ENCODE measurements at regions not wholly inside any gene's neighbourhood (a gene's known extent, or its start where the extent isn't known, plus 50 kb on each side); places are given as distances from the start of the nearest gene placed in this dataset.

DNA sequence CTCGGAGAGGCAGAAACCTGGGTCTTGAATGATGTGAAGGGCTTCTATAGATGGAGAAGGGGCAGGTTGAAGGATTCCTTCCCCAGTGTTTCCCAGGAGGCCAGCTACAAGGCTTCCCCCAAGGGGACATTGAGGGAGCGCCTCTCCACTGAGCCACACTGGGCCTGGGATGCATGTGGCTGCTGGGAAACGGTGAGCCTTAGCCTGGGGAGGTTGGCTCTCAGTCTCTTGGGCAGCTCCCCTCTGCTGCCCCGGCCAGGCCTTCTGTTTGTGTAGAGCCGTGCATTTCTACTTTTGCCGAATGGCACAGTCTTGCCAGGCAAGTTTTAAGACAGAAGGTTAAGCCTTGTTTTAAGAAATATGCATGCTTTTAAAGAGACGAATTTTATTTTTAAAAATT is 254.4 kb upstream of the POU3F1 start:
- no peaks in the 10 kb centered on the region for H3K4me1 ChIP-seq (ENCODE audit: control insufficient read depth in 1 of 2, insufficient read depth in 2 of 2, low read length in 2 of 2)
- H3K9me3 ChIP-seq (ENCODE audit: control insufficient read depth in 1 of 2, low read length in 2 of 2) = no peaks in the 10 kb centered on the region
- no peak overlapping the region for H3K9ac ChIP-seq (ENCODE audit: low read depth in 1 of 2, low read length in 2 of 2)
- peaks cover 0 to 3% of the 10 kb centered on the region in 2 donors for H3K27me3 ChIP-seq (ENCODE audit: control insufficient read depth in 1 of 2, insufficient read depth in 2 of 2, low read length in 2 of 2)
- H3K4me3 ChIP-seq (ENCODE audit: low read depth in 1 of 2, low read length in 2 of 2) = no peak overlapping the region
- H3K27ac ChIP-seq (ENCODE audit: low read depth, low read length) = no peak overlapping the region
- H3K36me3 ChIP-seq (ENCODE audit: control insufficient read depth in 1 of 2, insufficient read depth in 2 of 2, low read length in 2 of 2) = no peaks in the 10 kb centered on the region

DNA sequence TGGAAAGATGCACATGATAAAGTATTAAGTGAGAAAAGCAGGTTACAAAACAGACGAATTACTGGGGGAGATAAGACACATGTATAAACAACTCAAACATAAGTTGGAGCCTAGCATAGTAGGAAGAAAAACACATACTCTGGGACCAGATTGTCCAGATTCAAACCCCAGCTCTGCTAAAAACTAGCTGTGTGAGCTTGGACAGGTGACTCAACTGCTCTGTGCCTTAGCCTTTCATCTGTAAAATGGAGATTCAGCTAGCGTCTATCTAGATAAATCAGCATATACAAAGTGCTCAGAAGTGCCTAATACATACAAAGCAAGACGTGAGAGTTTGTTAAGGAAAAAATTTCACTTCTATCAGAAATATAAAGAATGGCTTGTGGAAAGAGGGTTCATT is 254.0 kb upstream of the POU3F1 start:
- Histone ChIP-seq H3K9ac (ENCODE audit: low read depth in 1 of 2, low read length in 2 of 2) (no peak overlapping the region), H3K27me3 (ENCODE audit: control insufficient read depth in 1 of 2, insufficient read depth in 2 of 2, low read length in 2 of 2) (peaks cover 0 to 3% of the 10 kb centered on the region in 2 donors), H3K36me3 (ENCODE audit: control insufficient read depth in 1 of 2, insufficient read depth in 2 of 2, low read length in 2 of 2) (no peaks in the 10 kb centered on the region), H3K4me1 (ENCODE audit: control insufficient read depth in 1 of 2, insufficient read depth in 2 of 2, low read length in 2 of 2) (no peaks in the 10 kb centered on the region), H3K9me3 (ENCODE audit: control insufficient read depth in 1 of 2, low read length in 2 of 2) (no peaks in the 10 kb centered on the region), H3K27ac (ENCODE audit: low read depth, low read length) (no peak overlapping the region), H3K4me3 (ENCODE audit: low read depth in 1 of 2, low read length in 2 of 2) (no peak overlapping the region)

DNA sequence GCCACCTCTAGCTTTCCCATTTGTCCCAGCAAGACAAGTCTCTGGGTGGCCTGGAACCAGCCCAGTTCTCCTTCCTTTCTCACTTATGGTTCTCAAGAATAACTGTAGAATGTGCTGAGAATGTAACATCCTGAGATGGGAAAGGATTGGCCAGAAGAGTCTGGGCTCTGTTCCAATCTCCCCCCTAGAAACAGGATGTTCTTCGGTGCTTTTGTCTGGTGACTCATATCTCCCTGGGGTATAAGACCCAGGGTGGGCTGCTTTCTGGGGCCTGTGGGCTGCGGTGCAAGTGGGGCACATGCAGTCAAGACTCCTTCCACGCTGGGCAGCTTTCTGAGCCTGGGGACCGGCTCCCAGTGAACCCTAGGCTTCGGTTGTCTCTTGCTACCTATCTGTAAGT is 251.2 kb upstream of the POU3F1 start:
- Histone ChIP-seq H3K4me3 (ENCODE audit: low read depth in 1 of 2, low read length in 2 of 2) (no peak overlapping the region), H3K9ac (ENCODE audit: low read depth in 1 of 2, low read length in 2 of 2) (no peak overlapping the region), H3K27me3 (ENCODE audit: control insufficient read depth in 1 of 2, insufficient read depth in 2 of 2, low read length in 2 of 2) (peaks cover 3 to 8% of the 10 kb centered on the region in 2 donors), H3K27ac (ENCODE audit: low read depth, low read length) (no peak overlapping the region), H3K4me1 (ENCODE audit: control insufficient read depth in 1 of 2, insufficient read depth in 2 of 2, low read length in 2 of 2) (no peaks in the 10 kb centered on the region), H3K36me3 (ENCODE audit: control insufficient read depth in 1 of 2, insufficient read depth in 2 of 2, low read length in 2 of 2) (no peaks in the 10 kb centered on the region), H3K9me3 (ENCODE audit: control insufficient read depth in 1 of 2, low read length in 2 of 2) (no peaks in the 10 kb centered on the region)

DNA sequence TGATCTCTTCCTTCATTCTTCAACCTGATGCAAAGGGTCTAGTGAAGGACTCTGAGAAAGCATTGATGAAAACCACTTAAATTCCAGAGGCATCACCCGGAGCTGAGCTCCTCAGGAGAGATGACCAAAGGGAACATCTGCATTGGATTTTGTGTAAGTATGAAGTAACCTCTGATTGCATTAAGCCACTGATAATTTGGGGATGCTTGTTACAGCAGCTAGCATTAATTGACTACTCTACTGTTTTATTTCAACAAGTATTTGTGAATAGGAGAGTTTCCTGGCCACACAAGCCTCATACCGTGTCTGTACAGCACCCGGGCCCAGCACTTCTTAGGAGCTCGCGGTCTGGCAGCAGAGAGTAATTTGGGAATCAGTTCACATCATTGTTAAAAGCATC is 250.7 kb upstream of the POU3F1 start:
- Histone ChIP-seq H3K4me1 (ENCODE audit: control insufficient read depth in 1 of 2, insufficient read depth in 2 of 2, low read length in 2 of 2) (no peaks in the 10 kb centered on the region), H3K27me3 (ENCODE audit: control insufficient read depth in 1 of 2, insufficient read depth in 2 of 2, low read length in 2 of 2) (peaks cover 8 to 14% of the 10 kb centered on the region in 2 donors), H3K36me3 (ENCODE audit: control insufficient read depth in 1 of 2, insufficient read depth in 2 of 2, low read length in 2 of 2) (no peaks in the 10 kb centered on the region), H3K27ac (ENCODE audit: low read depth, low read length) (no peak overlapping the region), H3K9ac (ENCODE audit: low read depth in 1 of 2, low read length in 2 of 2) (no peak overlapping the region), H3K9me3 (ENCODE audit: control insufficient read depth in 1 of 2, low read length in 2 of 2) (no peaks in the 10 kb centered on the region), H3K4me3 (ENCODE audit: low read depth in 1 of 2, low read length in 2 of 2) (no peak overlapping the region)

DNA sequence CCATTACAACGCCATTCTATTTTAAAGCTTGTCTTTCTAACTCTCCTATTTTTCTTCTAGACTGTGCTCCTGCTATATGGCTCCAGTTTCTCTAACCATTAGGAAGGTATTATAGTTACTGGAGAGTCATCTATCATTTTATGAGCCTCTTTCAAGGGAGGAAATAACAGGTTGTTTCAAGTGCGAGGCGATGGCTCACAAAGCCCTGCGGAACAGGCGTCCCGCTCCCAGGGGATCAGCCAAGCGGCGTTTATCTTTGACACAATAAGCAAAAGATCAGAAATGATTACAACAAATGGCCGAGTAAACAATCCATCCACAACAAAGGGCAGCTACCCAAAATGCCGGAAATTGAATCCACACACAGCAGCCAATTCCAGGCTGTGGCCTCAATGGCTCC is 249.5 kb upstream of the POU3F1 start:
- H3K27ac ChIP-seq (ENCODE audit: low read depth, low read length) = no peak overlapping the region
- no peaks in the 10 kb centered on the region for H3K36me3 ChIP-seq (ENCODE audit: control insufficient read depth in 1 of 2, insufficient read depth in 2 of 2, low read length in 2 of 2)
- H3K4me3 ChIP-seq (ENCODE audit: low read depth in 1 of 2, low read length in 2 of 2) = no peak overlapping the region
- peaks cover 15 to 17% of the 10 kb centered on the region in 2 donors for H3K27me3 ChIP-seq (ENCODE audit: control insufficient read depth in 1 of 2, insufficient read depth in 2 of 2, low read length in 2 of 2)
- no peak overlapping the region for H3K9ac ChIP-seq (ENCODE audit: low read depth in 1 of 2, low read length in 2 of 2)
- H3K9me3 ChIP-seq (ENCODE audit: control insufficient read depth in 1 of 2, low read length in 2 of 2) = no peaks in the 10 kb centered on the region
- H3K4me1 ChIP-seq (ENCODE audit: control insufficient read depth in 1 of 2, insufficient read depth in 2 of 2, low read length in 2 of 2) = no peaks in the 10 kb centered on the region

DNA sequence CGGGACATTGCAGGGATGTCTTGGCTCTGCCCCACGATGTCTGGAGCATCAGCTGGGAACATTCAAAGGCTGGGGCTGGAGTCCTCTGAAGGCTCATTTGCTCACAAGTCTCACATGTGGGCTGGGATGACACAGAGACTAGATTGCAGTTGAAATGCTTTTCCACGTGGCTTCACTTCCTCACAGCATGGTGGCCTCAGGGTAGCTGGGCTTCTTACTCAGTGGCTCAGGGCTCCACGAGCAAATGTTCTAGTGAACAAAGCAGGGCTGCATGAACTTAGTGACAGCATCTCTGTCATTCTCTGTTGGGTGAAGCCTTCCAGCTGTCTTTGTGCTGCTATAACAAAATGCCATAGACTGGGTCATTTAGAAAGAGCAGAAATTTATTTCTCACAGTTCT is 247.0 kb upstream of the POU3F1 start:
- no peaks in the 10 kb centered on the region for H3K9me3 ChIP-seq (ENCODE audit: control insufficient read depth in 1 of 2, low read length in 2 of 2)

DNA sequence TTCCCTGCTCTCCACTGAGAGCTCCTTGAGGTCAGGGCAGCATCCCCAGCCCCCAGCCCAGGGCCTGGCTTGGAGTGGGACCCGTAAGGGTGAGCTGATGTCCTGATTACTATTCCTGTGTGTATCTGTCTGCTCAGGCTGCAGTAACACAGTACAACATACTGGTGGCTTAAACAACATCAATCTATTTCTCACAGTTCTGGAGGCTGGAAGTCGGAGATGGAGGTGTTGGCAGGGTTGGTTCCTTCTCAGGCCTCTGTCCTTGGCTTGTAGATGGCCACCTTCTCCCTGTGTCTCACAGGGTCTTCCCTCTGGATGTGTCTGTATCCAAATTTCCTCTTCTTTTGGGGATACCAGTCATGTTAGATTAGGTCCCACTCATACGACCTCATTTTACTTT is 246.4 kb upstream of the POU3F1 start:
- Histone ChIP-seq H3K4me1 (ENCODE audit: control insufficient read depth in 1 of 2, insufficient read depth in 2 of 2, low read length in 2 of 2) (no peaks in the 10 kb centered on the region), H3K4me3 (ENCODE audit: low read depth in 1 of 2, low read length in 2 of 2) (no peak overlapping the region), H3K27ac (ENCODE audit: low read depth, low read length) (no peak overlapping the region), H3K9me3 (ENCODE audit: control insufficient read depth in 1 of 2, low read length in 2 of 2) (no peaks in the 10 kb centered on the region), H3K9ac (ENCODE audit: low read depth in 1 of 2, low read length in 2 of 2) (no peak overlapping the region), H3K36me3 (ENCODE audit: control insufficient read depth in 1 of 2, insufficient read depth in 2 of 2, low read length in 2 of 2) (no peaks in the 10 kb centered on the region), H3K27me3 (ENCODE audit: control insufficient read depth in 1 of 2, insufficient read depth in 2 of 2, low read length in 2 of 2) (peaks cover 15 to 17% of the 10 kb centered on the region in 2 donors)

More for the DNA sequence above, 247.0 kb upstream of the POU3F1 start:
- no peak overlapping the region for H3K9ac ChIP-seq (ENCODE audit: low read depth in 1 of 2, low read length in 2 of 2)
- H3K27me3 ChIP-seq (ENCODE audit: control insufficient read depth in 1 of 2, insufficient read depth in 2 of 2, low read length in 2 of 2) = peaks cover 15 to 17% of the 10 kb centered on the region in 2 donors
- H3K36me3 ChIP-seq (ENCODE audit: control insufficient read depth in 1 of 2, insufficient read depth in 2 of 2, low read length in 2 of 2) = no peaks in the 10 kb centered on the region
- no peaks in the 10 kb centered on the region for H3K4me1 ChIP-seq (ENCODE audit: control insufficient read depth in 1 of 2, insufficient read depth in 2 of 2, low read length in 2 of 2)
- H3K27ac ChIP-seq (ENCODE audit: low read depth, low read length) = no peak overlapping the region
- H3K4me3 ChIP-seq (ENCODE audit: low read depth in 1 of 2, low read length in 2 of 2) = no peak overlapping the region

DNA sequence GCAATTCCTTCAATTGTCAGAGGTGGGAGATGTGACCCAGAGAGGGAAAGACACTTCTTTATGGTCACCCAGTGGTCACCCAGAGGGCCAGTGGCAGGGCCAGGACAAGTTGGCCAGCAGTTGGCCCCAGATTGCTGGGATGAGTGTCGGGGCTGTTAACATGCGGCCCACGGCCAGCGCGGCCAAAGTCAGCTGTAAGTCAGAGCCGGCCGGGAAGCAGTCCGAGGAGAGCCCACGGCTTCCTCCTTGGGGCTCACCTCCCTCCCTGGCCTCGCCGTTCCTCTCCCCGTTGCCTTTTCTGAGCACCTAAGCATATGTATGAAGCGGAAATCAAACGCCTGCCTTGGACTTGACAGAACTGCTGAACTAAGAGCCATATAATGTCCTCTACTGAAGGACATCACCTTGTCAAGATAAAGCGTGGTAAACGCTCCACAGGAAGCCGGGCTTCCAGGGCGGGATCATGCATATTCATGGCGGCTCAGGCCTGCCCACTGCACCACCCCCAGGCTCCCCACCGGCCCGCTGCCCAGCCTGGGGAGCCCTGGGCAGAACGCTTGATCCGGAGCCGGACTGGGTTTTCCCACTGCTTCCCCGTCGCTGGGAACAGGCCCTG is 245.4 kb upstream of the POU3F1 start:
- no peak overlapping the region for H3K27ac ChIP-seq (ENCODE audit: low read depth, low read length)
- H3K4me3 ChIP-seq (ENCODE audit: low read depth in 1 of 2, low read length in 2 of 2) = no peak overlapping the region
- no peaks in the 10 kb centered on the region for H3K4me1 ChIP-seq (ENCODE audit: control insufficient read depth in 1 of 2, insufficient read depth in 2 of 2, low read length in 2 of 2)
- no peaks in the 10 kb centered on the region for H3K9me3 ChIP-seq (ENCODE audit: control insufficient read depth in 1 of 2, low read length in 2 of 2)
- H3K36me3 ChIP-seq (ENCODE audit: control insufficient read depth in 1 of 2, insufficient read depth in 2 of 2, low read length in 2 of 2) = no peaks in the 10 kb centered on the region
- H3K9ac ChIP-seq (ENCODE audit: low read depth in 1 of 2, low read length in 2 of 2) = no peak overlapping the region
- H3K27me3 ChIP-seq (ENCODE audit: control insufficient read depth in 1 of 2, insufficient read depth in 2 of 2, low read length in 2 of 2) = peaks cover 15 to 17% of the 10 kb centered on the region in 2 donors

DNA sequence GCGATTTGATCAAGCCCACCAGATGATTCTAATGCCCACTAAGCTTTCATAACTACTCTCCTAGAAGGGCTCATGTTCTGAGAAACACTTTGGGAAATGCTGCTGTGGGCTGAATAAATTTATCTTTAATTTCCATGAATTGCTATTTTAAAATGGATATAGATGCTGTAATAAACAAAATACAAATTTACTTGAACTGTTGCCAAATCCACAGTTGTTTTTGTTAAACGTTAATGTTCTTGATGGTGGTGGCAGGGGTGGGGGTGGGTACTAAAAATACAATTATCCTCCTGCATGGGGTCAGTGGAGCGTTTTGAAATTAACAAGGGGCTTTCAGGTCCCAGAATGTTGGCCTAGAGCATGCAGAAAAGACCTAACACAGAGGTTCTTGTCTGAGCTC is 244.7 kb upstream of the POU3F1 start:
- Histone ChIP-seq H3K4me1 (ENCODE audit: control insufficient read depth in 1 of 2, insufficient read depth in 2 of 2, low read length in 2 of 2) (no peaks in the 10 kb centered on the region), H3K36me3 (ENCODE audit: control insufficient read depth in 1 of 2, insufficient read depth in 2 of 2, low read length in 2 of 2) (no peaks in the 10 kb centered on the region), H3K4me3 (ENCODE audit: low read depth in 1 of 2, low read length in 2 of 2) (no peak overlapping the region)

DNA sequence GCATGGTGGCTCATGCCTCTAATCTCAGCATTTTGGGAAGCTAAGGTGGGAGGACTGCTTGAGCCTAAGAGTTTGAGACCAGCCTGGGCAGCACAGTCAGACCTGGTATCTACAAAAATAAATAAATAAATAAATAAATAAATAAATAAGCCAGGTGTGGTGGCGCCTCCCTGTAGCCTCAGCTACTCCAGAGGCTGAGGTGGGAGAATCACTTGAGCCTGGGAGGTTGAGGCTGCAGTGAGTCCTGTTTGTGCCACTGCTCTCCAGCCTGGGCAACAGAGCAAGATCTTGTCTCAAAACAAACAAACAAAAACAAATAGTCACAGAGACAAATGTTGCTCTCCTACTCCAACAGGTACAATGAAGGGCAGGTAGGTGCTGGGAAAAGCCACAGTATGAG is 242.4 kb upstream of the POU3F1 start:
- no peak overlapping the region for H3K9ac ChIP-seq (ENCODE audit: low read depth in 1 of 2, low read length in 2 of 2)
- peaks cover 14 to 15% of the 10 kb centered on the region in 2 donors for H3K27me3 ChIP-seq (ENCODE audit: control insufficient read depth in 1 of 2, insufficient read depth in 2 of 2, low read length in 2 of 2)
- H3K36me3 ChIP-seq (ENCODE audit: control insufficient read depth in 1 of 2, insufficient read depth in 2 of 2, low read length in 2 of 2) = no peaks in the 10 kb centered on the region
- no peak overlapping the region for H3K27ac ChIP-seq (ENCODE audit: low read depth, low read length)
- no peak overlapping the region for H3K4me3 ChIP-seq (ENCODE audit: low read depth in 1 of 2, low read length in 2 of 2)
- no peaks in the 10 kb centered on the region for H3K4me1 ChIP-seq (ENCODE audit: control insufficient read depth in 1 of 2, insufficient read depth in 2 of 2, low read length in 2 of 2)
- H3K9me3 ChIP-seq (ENCODE audit: control insufficient read depth in 1 of 2, low read length in 2 of 2) = no peaks in the 10 kb centered on the region

More for the DNA sequence above, 244.7 kb upstream of the POU3F1 start:
- Histone ChIP-seq H3K27ac (ENCODE audit: low read depth, low read length) (no peak overlapping the region), H3K27me3 (ENCODE audit: control insufficient read depth in 1 of 2, insufficient read depth in 2 of 2, low read length in 2 of 2) (peaks cover 14 to 15% of the 10 kb centered on the region in 2 donors), H3K9ac (ENCODE audit: low read depth in 1 of 2, low read length in 2 of 2) (no peak overlapping the region), H3K9me3 (ENCODE audit: control insufficient read depth in 1 of 2, low read length in 2 of 2) (no peaks in the 10 kb centered on the region)

DNA sequence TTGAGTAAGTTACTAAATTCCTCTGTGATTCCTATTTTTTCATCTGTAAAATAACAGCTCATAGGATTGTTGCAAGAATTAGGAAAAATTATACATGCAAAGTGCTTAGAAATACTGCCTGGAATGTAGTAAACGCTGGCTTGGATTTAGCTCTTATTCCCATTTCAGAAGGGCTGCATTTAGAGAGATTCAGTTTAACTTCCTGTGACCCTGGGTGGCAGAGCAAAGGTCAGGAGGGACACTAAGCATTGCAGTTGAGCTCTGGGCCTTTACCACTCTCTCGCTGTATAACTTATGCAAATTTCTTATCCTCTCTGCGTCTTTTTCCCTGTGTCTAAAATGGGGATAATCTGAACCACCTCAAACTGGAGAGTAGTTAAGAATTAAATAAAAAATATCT is 241.0 kb upstream of the POU3F1 start:
- Histone ChIP-seq H3K9me3 (ENCODE audit: control insufficient read depth in 1 of 2, low read length in 2 of 2) (no peaks in the 10 kb centered on the region), H3K27ac (ENCODE audit: low read depth, low read length) (no peak overlapping the region), H3K4me3 (ENCODE audit: low read depth in 1 of 2, low read length in 2 of 2) (no peak overlapping the region), H3K9ac (ENCODE audit: low read depth in 1 of 2, low read length in 2 of 2) (no peak overlapping the region), H3K27me3 (ENCODE audit: control insufficient read depth in 1 of 2, insufficient read depth in 2 of 2, low read length in 2 of 2) (peaks cover 6 to 10% of the 10 kb centered on the region in 2 donors), H3K4me1 (ENCODE audit: control insufficient read depth in 1 of 2, insufficient read depth in 2 of 2, low read length in 2 of 2) (no peaks in the 10 kb centered on the region), H3K36me3 (ENCODE audit: control insufficient read depth in 1 of 2, insufficient read depth in 2 of 2, low read length in 2 of 2) (no peaks in the 10 kb centered on the region)
